Thoracic aorta (tissue), 2 donors: ENCODE measurements at regions not wholly inside any gene's neighbourhood (a gene's known extent, or its start where the extent isn't known, plus 50 kb on each side); places are given as distances from the start of the nearest gene placed in this dataset.
"Not testable (repeated sequence)": the region's sequence is repeated elsewhere in the genome, so short reads cannot be mapped to it uniquely, and the experiment has no call there.

Source experiments
- ATAC-seq: fragments of 150-250 bp; one replicate; pipeline ENCODE4 v1.8.0; 2017; ENCODE audit warnings: low read depth; ENCODE audit not compliant: insufficient number of reproducible peaks, low FRiP score
- DNase-seq: peaks from one replicate; pipeline ENCODE4 v3.0.0-alpha.2; 2020; ENCODE audit warnings: low spot score
- H3K27ac ChIP-seq, 2 donors: fragments of 200-600 bp; sonication (generic); 1 replicate in 1 of 2; 2 replicates in 1 of 2; pipeline ENCODE4 v1.5.1; 2016; ENCODE audit warnings: mild to moderate bottlenecking in 2 of 2, moderate library complexity in 2 of 2
- H3K27me3 ChIP-seq: fragments of 200-600 bp; sonication (generic); replicated peaks from 2 replicates; pipeline ENCODE4 v1.6.0; 2016; ENCODE audit warnings: mild to moderate bottlenecking; ENCODE audit not compliant: insufficient read depth
- H3K36me3 ChIP-seq: fragments of 200-600 bp; sonication (generic); one replicate; pipeline ENCODE4 v1.5.1; 2016
- H3K4me1 ChIP-seq, 2 donors: fragments of 200-600 bp; sonication (generic); 1 replicate in 1 of 2; 2 replicates in 1 of 2; pipeline versions ENCODE4 v1.5.1 to v1.6.0; 2016; ENCODE audit warnings: low read depth in 2 of 2, mild to moderate bottlenecking in 1 of 2; ENCODE audit not compliant: control insufficient read depth in 1 of 2
- H3K4me3 ChIP-seq: fragments of 200-600 bp; sonication (generic); 2 replicates; pipeline ENCODE4 v1.5.1; 2016; ENCODE audit warnings: mild to moderate bottlenecking
- H3K9me3 ChIP-seq: fragments of 200-600 bp; sonication (generic); 2 replicates; pipeline ENCODE4 v1.5.1; 2016
- CTCF ChIP-seq: fragments of 200-600 bp; sonication (generic); IDR thresholded peaks from one replicate; pipeline ENCODE4 v1.5.1; 2019; ENCODE audit warnings: antibody characterized with exemption

- H3K4me1 ChIP-seq: no peaks in the 10 kb centered on the region
- ATAC-seq (no peak), DNase-seq (no peak)
- no peaks in the 10 kb centered on the region for H3K9me3 ChIP-seq
- no peaks in the 10 kb centered on the region for H3K27me3 ChIP-seq
- no peaks in the 10 kb centered on the region for H3K36me3 ChIP-seq
- H3K4me3 ChIP-seq: no peak overlapping the region
- TF ChIP-seq CTCF: no peak
- no peak overlapping the region for H3K27ac ChIP-seq
Observed at GRCh38 chr2:175351512-175351911, 170.0 kb upstream of the ATP5MC3 start.

GRCh38 chr2:175350105-175350504 is 168.6 kb upstream of the ATP5MC3 start:
- DNase-seq (no peak), ATAC-seq (no peak)
- no peaks in the 10 kb centered on the region for H3K27me3 ChIP-seq
- H3K4me3 ChIP-seq: no peak overlapping the region
- H3K4me1 ChIP-seq: no peaks in the 10 kb centered on the region
- H3K9me3 ChIP-seq: no peaks in the 10 kb centered on the region
- TF ChIP-seq CTCF: no peak
- H3K36me3 ChIP-seq: no peaks in the 10 kb centered on the region
- H3K27ac ChIP-seq: no peak overlapping the region

- Histone ChIP-seq H3K27me3 (no peaks in the 10 kb centered on the region), H3K4me1 (no peaks in the 10 kb centered on the region), H3K27ac (no peak overlapping the region), H3K36me3 (no peaks in the 10 kb centered on the region), H3K4me3 (no peak overlapping the region), H3K9me3 (peaks cover 6% of the 10 kb centered on the region)
- DNase-seq (no peak), ATAC-seq (no peak)
- no peak for TF ChIP-seq CTCF
Observed at GRCh38 chr2:175342085-175342484, 160.6 kb upstream of the ATP5MC3 start.

GRCh38 chr2:175330195-175330594 is 148.7 kb upstream of the ATP5MC3 start:
- no peaks in the 10 kb centered on the region for H3K36me3 ChIP-seq
- peaks cover 5% of the 10 kb centered on the region for H3K27me3 ChIP-seq
- peaks cover 9% of the 10 kb centered on the region for H3K9me3 ChIP-seq
- no peak for TF ChIP-seq CTCF
- no peaks in the 10 kb centered on the region for H3K4me1 ChIP-seq
- H3K27ac ChIP-seq: no peak overlapping the region
- DNase-seq (no peak), ATAC-seq (no peak)
- no peak overlapping the region for H3K4me3 ChIP-seq

GRCh38 chr2:175326801-175327200 is 145.3 kb upstream of the ATP5MC3 start:
- no peak for TF ChIP-seq CTCF
- no peak overlapping the region for H3K27ac ChIP-seq
- ATAC-seq (no peak), DNase-seq (no peak)
- H3K27me3 ChIP-seq: peaks cover 5% of the 10 kb centered on the region
- H3K4me1 ChIP-seq: no peaks in the 10 kb centered on the region
- H3K4me3 ChIP-seq: no peak overlapping the region
- peaks cover 9% of the 10 kb centered on the region for H3K9me3 ChIP-seq
- no peaks in the 10 kb centered on the region for H3K36me3 ChIP-seq

GRCh38 chr2:175326164-175326563 is 144.7 kb upstream of the ATP5MC3 start:
- not testable (repeated sequence) for H3K4me1 ChIP-seq, ATAC-seq, H3K9me3 ChIP-seq, H3K36me3 ChIP-seq, H3K27ac ChIP-seq, H3K27me3 ChIP-seq, DNase-seq, H3K4me3 ChIP-seq
